ENCODE measurements at regions not wholly inside any gene's neighbourhood (a gene's known extent, or its start where the extent isn't known, plus 50 kb on each side); places are given as distances from the start of the nearest gene placed in this dataset.

GRCh38 chr5:68749631-68750030, 344.2 kb upstream of the SLC30A5 start:
- no peak overlapping the region for H3K27ac Mint-ChIP-seq
- DNase-seq (ENCODE audit: low spot score in 2 of 2) (no peak), ATAC-seq (no peak)
- peaks cover 0 to 1% of the 10 kb centered on the region in 2 donors for H3K9me3 Mint-ChIP-seq
- H3K36me3 Mint-ChIP-seq, result peaks cover 1 to 6% of the 10 kb centered on the region in 2 donors

- Mint-ChIP-seq H3K27ac (no peak overlapping the region), H3K9me3 (peaks cover 0 to 8% of the 10 kb centered on the region in 2 donors)
Measured at GRCh38 chr5:68751661-68752060, 342.2 kb upstream of the SLC30A5 start.

GRCh38 chr5:68754536-68754935, 339.3 kb upstream of the SLC30A5 start:
- Mint-ChIP-seq H3K9me3 (peaks cover 0 to 8% of the 10 kb centered on the region in 2 donors), H3K36me3 (peaks cover 6 to 13% of the 10 kb centered on the region in 2 donors), H3K27ac (no peak overlapping the region)
- ATAC-seq, result no peak
- no peak for DNase-seq (ENCODE audit: low spot score in 2 of 2)

More at GRCh38 chr5:68751661-68752060, 342.2 kb upstream of the SLC30A5 start:
- peaks cover 6 to 13% of the 10 kb centered on the region in 2 donors for H3K36me3 Mint-ChIP-seq
- ATAC-seq (no peak), DNase-seq (ENCODE audit: low spot score in 2 of 2) (no peak)

GRCh38 chr5:68755293-68755692, 338.5 kb upstream of the SLC30A5 start:
- H3K9me3 Mint-ChIP-seq, result peaks cover 0 to 8% of the 10 kb centered on the region in 2 donors
- DNase-seq (ENCODE audit: low spot score in 2 of 2) (no peak), ATAC-seq (no peak)
- peaks cover 6 to 13% of the 10 kb centered on the region in 2 donors for H3K36me3 Mint-ChIP-seq
- no peak overlapping the region for H3K27ac Mint-ChIP-seq

GRCh38 chr5:68757006-68757405, 336.8 kb upstream of the SLC30A5 start:
- no peak for ATAC-seq
- H3K9me3 Mint-ChIP-seq, result peaks cover 0 to 8% of the 10 kb centered on the region in 2 donors

GRCh38 chr5:68757626-68758212, 336.1 kb upstream of the SLC30A5 start:
- H3K9me3 Mint-ChIP-seq, result peaks cover 0 to 8% of the 10 kb centered on the region in 2 donors
- no peak overlapping the region for H3K27ac Mint-ChIP-seq
- DNase-seq (ENCODE audit: low spot score in 2 of 2) (no peak), ATAC-seq (no peak)
- peaks cover 6 to 13% of the 10 kb centered on the region in 2 donors for H3K36me3 Mint-ChIP-seq

More at GRCh38 chr5:68757006-68757405, 336.8 kb upstream of the SLC30A5 start:
- peaks cover 6 to 13% of the 10 kb centered on the region in 2 donors for H3K36me3 Mint-ChIP-seq
- DNase-seq (ENCODE audit: low spot score in 2 of 2), result no peak
- H3K27ac Mint-ChIP-seq, result no peak overlapping the region

GRCh38 chr5:68759593-68759992, 334.2 kb upstream of the SLC30A5 start:
- H3K9me3 Mint-ChIP-seq, result peaks cover 0 to 7% of the 10 kb centered on the region in 2 donors
- H3K27ac Mint-ChIP-seq, result no peak overlapping the region
- peaks cover 5 to 8% of the 10 kb centered on the region in 2 donors for H3K36me3 Mint-ChIP-seq
- no peak for DNase-seq (ENCODE audit: low spot score in 2 of 2)
- ATAC-seq, result no peak

- Mint-ChIP-seq H3K36me3 (no peaks in the 10 kb centered on the region), H3K27ac (no peak overlapping the region), H3K9me3 (no peaks in the 10 kb centered on the region)
- DNase-seq (ENCODE audit: low spot score in 2 of 2) (no peak), ATAC-seq (no peak)
Measured at GRCh38 chr5:68762201-68762600, 331.6 kb upstream of the SLC30A5 start.

GRCh38 chr5:68766952-68767464, 326.8 kb upstream of the SLC30A5 start:
- Mint-ChIP-seq H3K27ac (no peak overlapping the region), H3K36me3 (no peaks in the 10 kb centered on the region), H3K9me3 (no peaks in the 10 kb centered on the region)
- DNase-seq (ENCODE audit: low spot score in 2 of 2) (no peak), ATAC-seq (no peak)

GRCh38 chr5:68770551-68770950, 323.3 kb upstream of the SLC30A5 start:
- DNase-seq (ENCODE audit: low spot score in 2 of 2) (no peak), ATAC-seq (no peak)
- peaks cover 0 to 10% of the 10 kb centered on the region in 2 donors for H3K36me3 Mint-ChIP-seq
- H3K9me3 Mint-ChIP-seq, result peaks cover 8 to 10% of the 10 kb centered on the region in 2 donors
- no peak overlapping the region for H3K27ac Mint-ChIP-seq

- no peak for ATAC-seq
- peaks cover 0 to 10% of the 10 kb centered on the region in 2 donors for H3K36me3 Mint-ChIP-seq
Measured at GRCh38 chr5:68771221-68771620, 322.6 kb upstream of the SLC30A5 start.

GRCh38 chr5:68771732-68772131, 322.1 kb upstream of the SLC30A5 start:
- H3K9me3 Mint-ChIP-seq, result peaks cover 8 to 10% of the 10 kb centered on the region in 2 donors
- no peak for DNase-seq (ENCODE audit: low spot score in 2 of 2)
- no peak overlapping the region for H3K27ac Mint-ChIP-seq
- ATAC-seq, result no peak
- H3K36me3 Mint-ChIP-seq, result peaks cover 0 to 10% of the 10 kb centered on the region in 2 donors

More at GRCh38 chr5:68771221-68771620, 322.6 kb upstream of the SLC30A5 start:
- H3K9me3 Mint-ChIP-seq, result peaks cover 8 to 10% of the 10 kb centered on the region in 2 donors
- DNase-seq (ENCODE audit: low spot score in 2 of 2), result no peak
- H3K27ac Mint-ChIP-seq, result no peak overlapping the region

GRCh38 chr5:68776381-68776780, 317.4 kb upstream of the SLC30A5 start:
- H3K27ac Mint-ChIP-seq, result no peak overlapping the region
- H3K36me3 Mint-ChIP-seq, result peaks cover 0 to 10% of the 10 kb centered on the region in 2 donors
- H3K9me3 Mint-ChIP-seq, result peaks cover 8 to 10% of the 10 kb centered on the region in 2 donors
- no peak for ATAC-seq
- DNase-seq (ENCODE audit: low spot score in 2 of 2), result no peak

GRCh38 chr5:68777135-68777534, 316.7 kb upstream of the SLC30A5 start:
- peaks cover 0 to 10% of the 10 kb centered on the region in 2 donors for H3K36me3 Mint-ChIP-seq
- peaks cover 8 to 10% of the 10 kb centered on the region in 2 donors for H3K9me3 Mint-ChIP-seq
- DNase-seq (ENCODE audit: low spot score in 2 of 2), result no peak
- no peak for ATAC-seq
- no peak overlapping the region for H3K27ac Mint-ChIP-seq

GRCh38 chr5:68778484-68778883, 315.3 kb upstream of the SLC30A5 start:
- Mint-ChIP-seq H3K36me3 (peaks cover 0 to 10% of the 10 kb centered on the region in 2 donors), H3K27ac (no peak overlapping the region), H3K9me3 (peaks cover 10 to 16% of the 10 kb centered on the region in 2 donors)
- DNase-seq (ENCODE audit: low spot score in 2 of 2) (no peak), ATAC-seq (peak in 1 of 2 donors; percentile 30)

- Mint-ChIP-seq H3K27ac (no peak overlapping the region), H3K9me3 (peaks cover 5 to 7% of the 10 kb centered on the region in 2 donors), H3K36me3 (no peaks in the 10 kb centered on the region)
- ATAC-seq (peak in 1 of 2 donors; percentile 82), DNase-seq (ENCODE audit: low spot score in 2 of 2) (no peak)
Measured at GRCh38 chr5:68780299-68780955, 313.4 kb upstream of the SLC30A5 start.

- H3K9me3 Mint-ChIP-seq, result peaks cover 0 to 3% of the 10 kb centered on the region in 2 donors
Measured at GRCh38 chr5:68793074-68793473, 300.7 kb upstream of the SLC30A5 start.

More at GRCh38 chr5:68793074-68793473, 300.7 kb upstream of the SLC30A5 start:
- no peak for DNase-seq (ENCODE audit: low spot score in 2 of 2)
- no peaks in the 10 kb centered on the region for H3K36me3 Mint-ChIP-seq
- ATAC-seq, result no peak
- H3K27ac Mint-ChIP-seq, result no peak overlapping the region

Measured in activated naive CD4-positive, alpha-beta T cell treated with anti-CD3 and anti-CD28 coated beads, Interleukin-2, amount 50 U/mL, for 72 hours (primary cell).